A549 (cell line): ENCODE measurements at regions not wholly inside any gene's neighbourhood (a gene's known extent, or its start where the extent isn't known, plus 50 kb on each side); places are given as distances from the start of the nearest gene placed in this dataset.

Experiments used
- ATAC-seq, 2 experiments: fragments of 200-7000 bp in 1 of 2; fragments of >200 bp in 1 of 2; cut with Nextera tagmentation in 1 of 2; cut with Tn5 transposase in 1 of 2; 3 replicates each; pipeline versions ENCODE4 v1.8.0 to v1.9.1; 2018 to 2020; ENCODE audit warnings: mild to moderate bottlenecking in 1 of 2, moderate library complexity in 1 of 2
- CTCF ChIA-PET: fragments of 300-600 bp; sonication (Branson Sonifier 250); formaldehyde crosslinking; extraction: SDS; loops from one replicate; lab custom pipeline; 2021; ENCODE audit warnings: antibody characterized with exemption, inconsistent platforms; lab: Yijun Ruan, JAX
- POLR2A ChIA-PET: fragments of 350-600 bp; formaldehyde crosslinking; extraction: SDS; loops from one replicate; lab custom pipeline; 2021; ENCODE audit warnings: antibody characterized with exemption, inconsistent platforms; lab: Yijun Ruan, JAX
- DNase-seq, 2 experiments: peaks; one replicate each; pipeline versions ENCODE4 v3.0.0 to v3.0.0-alpha.2; 2011 to 2016; ENCODE audit warnings: low read depth in 1 of 2, low spot score in 1 of 2
- FAIRE-seq: peaks from 2 replicates; lab custom pipeline; 2011; peaks lifted over from hg19 to GRCh38; lab: Jason Lieb, UNC
- H3K27ac ChIP-seq, 2 experiments: fragments of >200 bp; sonication (Bioruptor Twin); formaldehyde crosslinking; 3 replicates each; pipeline ENCODE4 v1.5.1; 2016 to 2017
- H3K4me1 ChIP-seq: fragments of >200 bp; sonication (Bioruptor Twin); formaldehyde crosslinking; 3 replicates; pipeline ENCODE4 v1.6.1; 2016
- H3K4me2 ChIP-seq: fragments of >200 bp; sonication (Bioruptor Twin); formaldehyde crosslinking; 3 replicates; pipeline ENCODE4 v1.6.1; 2016
- H3K4me3 ChIP-seq: fragments of >200 bp; sonication (Bioruptor Twin); formaldehyde crosslinking; 3 replicates; pipeline ENCODE4 v1.5.1; 2016
- H3K9me3 ChIP-seq: fragments of >200 bp; sonication (Bioruptor Twin); formaldehyde crosslinking; 3 replicates; pipeline ENCODE4 v1.6.1; 2016
- BCL3 ChIP-seq: fragments of >200 bp; sonication (Bioruptor Twin); formaldehyde crosslinking; IDR thresholded peaks from 3 replicates; pipeline ENCODE4 v1.6.1; 2016
- CHD4 ChIP-seq: fragments of 200-600 bp; sonication (generic); IDR thresholded peaks from 2 replicates; pipeline ENCODE4 v1.6.1; 2016; ENCODE audit warnings: antibody characterized with exemption, mild to moderate bottlenecking, borderline replicate concordance
- E2F6 ChIP-seq: IDR thresholded peaks from 2 replicates; pipeline ENCODE4 v1.6.1; 2012; ENCODE audit warnings: low read depth, borderline replicate concordance
- ELK1 ChIP-seq: fragments of 150-350 bp; IDR thresholded peaks from 2 replicates; pipeline ENCODE4 v1.6.1; 2014; ENCODE audit warnings: low read depth, mild to moderate bottlenecking, low read length
- FOSL2 ChIP-seq, 2 experiments: fragments of 450-650 bp in 1 of 2; fragments of >200 bp in 1 of 2; sonication (Bioruptor Twin) in 1 of 2; formaldehyde crosslinking; IDR thresholded peaks; 2 replicates each; pipeline versions ENCODE4 v1.5.0 to v1.6.1; 2016 to 2020; ENCODE audit warnings: mild to moderate bottlenecking in 1 of 2, moderate library complexity in 1 of 2
- FOXS1 ChIP-seq: fragments of 250-450 bp; sonication (Bioruptor Pico); IDR thresholded peaks from 2 replicates; pipeline ENCODE4 v1.5.0; 2020; ENCODE audit warnings: mild to moderate bottlenecking, moderate library complexity
- GATA3 ChIP-seq: IDR thresholded peaks from 2 replicates; pipeline ENCODE4 v1.6.1; 2012; ENCODE audit warnings: borderline replicate concordance
- HES2 ChIP-seq: fragments of >200 bp; sonication (Bioruptor Twin); formaldehyde crosslinking; IDR thresholded peaks from 2 replicates; pipeline ENCODE4 v1.6.1; 2016
- HMGXB4 ChIP-seq: fragments of 250-450 bp; sonication (Bioruptor Pico); IDR thresholded peaks from 2 replicates; pipeline ENCODE4 v1.5.0; 2021; ENCODE audit warnings: mild to moderate bottlenecking, moderate library complexity, borderline replicate concordance
- MAZ ChIP-seq: fragments of 150-350 bp; IDR thresholded peaks from 2 replicates; pipeline ENCODE4 v1.6.1; 2014; ENCODE audit warnings: antibody characterized with exemption, low read depth, low read length, borderline replicate concordance
- NFE2L2 ChIP-seq: fragments of 150-350 bp; conservative IDR thresholded peaks from 2 replicates; pipeline ENCODE4 v1.6.1; 2014; ENCODE audit warnings: low read length
- NPAS2 ChIP-seq: fragments of 250-450 bp; sonication (Bioruptor Pico); IDR thresholded peaks from 2 replicates; pipeline ENCODE4 v1.8.0; 2022; ENCODE audit warnings: mild to moderate bottlenecking, moderate library complexity, borderline replicate concordance
- NR3C1 ChIP-seq: fragments of >200 bp; sonication (Bioruptor Twin); formaldehyde crosslinking; IDR thresholded peaks from 3 replicates; pipeline ENCODE4 v1.6.1; 2017
- POLR2AphosphoS2 ChIP-seq: conservative IDR thresholded peaks from 2 replicates; pipeline ENCODE4 v1.6.1; 2012; ENCODE audit warnings: low read length, improper control_type of control experiment, inconsistent platforms
- RARB ChIP-seq: fragments of 250-450 bp; sonication (Bioruptor Pico); IDR thresholded peaks from 2 replicates; pipeline ENCODE4 v1.8.0; 2021; ENCODE audit warnings: mild to moderate bottlenecking, moderate library complexity
- RCOR1 ChIP-seq: fragments of 150-350 bp; IDR thresholded peaks from 2 replicates; pipeline ENCODE4 v1.6.1; 2014; ENCODE audit warnings: antibody characterized with exemption, low read length, low read depth
- REST ChIP-seq: fragments of 200-600 bp; sonication (generic); IDR thresholded peaks from 2 replicates; pipeline ENCODE4 v1.6.1; 2016; ENCODE audit warnings: antibody characterized with exemption, mild to moderate bottlenecking, moderate library complexity
- RFX5 ChIP-seq: fragments of 450-650 bp; IDR thresholded peaks from 2 replicates; pipeline ENCODE4 v1.7.1; 2014; ENCODE audit warnings: antibody characterized with exemption, mild to moderate bottlenecking, moderate library complexity
- SMC3 ChIP-seq: fragments of >200 bp; sonication (Bioruptor Twin); formaldehyde crosslinking; IDR thresholded peaks from 3 replicates; pipeline ENCODE4 v1.6.1; 2018; ENCODE audit warnings: inconsistent platforms
- SREBF2 ChIP-seq: fragments of 450-650 bp; IDR thresholded peaks from 2 replicates; pipeline ENCODE4 v1.6.1; 2014; ENCODE audit warnings: mild to moderate bottlenecking, moderate library complexity
- USF2 ChIP-seq: fragments of 450-650 bp; IDR thresholded peaks from 2 replicates; pipeline ENCODE4 v1.6.1; 2014; ENCODE audit warnings: antibody characterized with exemption
- ZSCAN20 ChIP-seq: fragments of 250-450 bp; sonication (Bioruptor Pico); IDR thresholded peaks from 2 replicates; pipeline ENCODE4 v1.8.0; 2022; ENCODE audit warnings: mild to moderate bottlenecking, moderate library complexity
- WGBS: methylation state at CpG from one replicate; pipeline ENCODE4 v1.1.6; 2017; ENCODE audit errors: missing lambda C conversion rate; 5-methylcytosine and 5-hydroxymethylcytosine counted together

GRCh38 chr18:67695684-67696083, 179.2 kb upstream of the DSEL start (continued):
- no peak for TF ChIP-seq ELK1
- no peak for TF ChIP-seq FOSL2 (IDR thresholded peaks at IDR 0.05)
- TF ChIP-seq FOSL2 (CRISPR knock-in tag; IDR thresholded peaks at IDR 0.05) = no peak
- TF ChIP-seq, all 56 proteins: peak for 0

GRCh38 chr18:67694787-67695186, 178.3 kb upstream of the DSEL start:
- Histone ChIP-seq H3K4me1 (no peaks in the 10 kb centered on the region), H3K27ac (no peak overlapping the region), H3K4me3 (no peak overlapping the region), H3K9me3 (no peaks in the 10 kb centered on the region), H3K4me2 (no peak overlapping the region)
- FAIRE-seq (no peak), ATAC-seq (no peak), DNase-seq (no peak)
- WGBS = 6% methylated on average over 2 of the region's 2 CpGs
- TF ChIP-seq MAZ (no peak), FOXS1 (CRISPR knock-in tag) (no peak), ELK1 (no peak), HMGXB4 (CRISPR knock-in tag) (no peak), HES2 (no peak), NFE2L2 (no peak), REST (no peak), SMC3 (no peak), NR3C1 (no peak), USF2 (no peak), ZSCAN20 (no peak), GATA3 (no peak), POLR2AphosphoS2 (no peak)
- ChIA-PET POLR2A (no interaction called here), CTCF (no interaction called here)

GRCh38 chr18:67692811-67693210, 176.3 kb upstream of the DSEL start:
- ATAC-seq = no peak
- ChIA-PET POLR2A (no interaction called here), CTCF (no interaction called here)
- no peaks in the 10 kb centered on the region for H3K4me1 ChIP-seq
- no peak for TF ChIP-seq CHD4
- TF ChIP-seq RFX5 = no peak
- no peak for TF ChIP-seq E2F6
- no peak for TF ChIP-seq FOSL2 (IDR thresholded peaks at IDR 0.05)
- no peak for TF ChIP-seq FOSL2 (CRISPR knock-in tag; IDR thresholded peaks at IDR 0.05)
- no peak for TF ChIP-seq RCOR1
- no peak for TF ChIP-seq ZSCAN20
- no peak for TF ChIP-seq SREBF2
- no peak for TF ChIP-seq RARB (CRISPR knock-in tag)
- TF ChIP-seq NPAS2 (CRISPR knock-in tag) = no peak
- TF ChIP-seq BCL3 = no peak
- DNase-seq = no peak
- H3K4me2 ChIP-seq = no peak overlapping the region
- H3K27ac ChIP-seq = no peak overlapping the region
- no peak overlapping the region for H3K4me3 ChIP-seq
- FAIRE-seq = no peak
- no peaks in the 10 kb centered on the region for H3K9me3 ChIP-seq
- WGBS = 36% methylated on average over 4 of the region's 4 CpGs
